ENCODE measurements at regions not wholly inside any gene's neighbourhood (a gene's known extent, or its start where the extent isn't known, plus 50 kb on each side); places are given as distances from the start of the nearest gene placed in this dataset.

GRCh38 chrX:25558137-25558536, 542.4 kb upstream of the ARX start:
- Histone ChIP-seq H3K4me3 (no peak overlapping the region), H3K27me3 (replicated peaks in 1 of 2; ENCODE audit: control insufficient read depth in 2 of 2, insufficient read depth in 2 of 2, low read length in 1 of 2) (no peaks in the 10 kb centered on the region), H3K27ac (ENCODE audit: control insufficient read depth, insufficient read depth) (no peak overlapping the region), H3K9ac (ENCODE audit: control insufficient read depth, insufficient read depth, low read length) (no peak overlapping the region), H3K4me2 (ENCODE audit: control insufficient read depth, insufficient read depth) (no peak overlapping the region), H3K79me2 (ENCODE audit: control insufficient read depth, insufficient read depth, low read length) (no peaks in the 10 kb centered on the region), H4K20me1 (ENCODE audit: control insufficient read depth, insufficient read depth) (no peaks in the 10 kb centered on the region), H3K36me3 (ENCODE audit: control insufficient read depth in 2 of 2, insufficient read depth in 2 of 2, low read length in 1 of 2) (no peaks in the 10 kb centered on the region), H3K4me1 (ENCODE audit: control insufficient read depth, insufficient read depth, low read length) (no peaks in the 10 kb centered on the region), H3K9me3 (replicated peaks; ENCODE audit: control insufficient read depth, insufficient read depth, low read length) (no peaks in the 10 kb centered on the region), H2AFZ (ENCODE audit: control insufficient read depth, low read depth, low read length) (no peak overlapping the region)
- CTCF ChIA-PET: no interaction called here
- no TSS peak for BruUV-seq (replicated peaks)
- ATAC-seq (no peak), FAIRE-seq (no peak), DNase-seq (ENCODE audit: low read depth, low spot score) (no peak)
- no peak for TF ChIP-seq MLLT1 (IDR thresholded peaks at IDR 0.05)
- TF ChIP-seq ESRRA (IDR thresholded peaks at IDR 0.05; ENCODE audit: low read length): no peak
- TF ChIP-seq TCF3 (IDR thresholded peaks at IDR 0.05; ENCODE audit: borderline replicate concordance, insufficient read depth, low read depth, low read length): no peak
- TF ChIP-seq PKNOX1 (IDR thresholded peaks at IDR 0.05): no peak
- TF ChIP-seq ZBED1 (IDR thresholded peaks at IDR 0.05; ENCODE audit: borderline replicate concordance): no peak
- no peak for TF ChIP-seq RAD51 (IDR thresholded peaks at IDR 0.05)
- no peak for TF ChIP-seq IRF3 (IDR thresholded peaks at IDR 0.05)
- TF ChIP-seq BHLHE40 (IDR thresholded peaks at IDR 0.05; ENCODE audit: borderline replicate concordance in 1 of 2, low read depth in 2 of 2, low read length in 1 of 2): no peak
- TF ChIP-seq ASH2L (IDR thresholded peaks at IDR 0.05; ENCODE audit: borderline replicate concordance, low read depth): no peak
- no peak for TF ChIP-seq YBX1 (IDR thresholded peaks at IDR 0.05)
- 0% methylated on average over 2 of the region's 2 CpGs for WGBS (ENCODE audit: insufficient coverage, insufficient replicate concordance, low lambda C conversion rate, missing lambda C conversion rate)
- intact Hi-C loops (cut with micrococcal nuclease; ENCODE audit: unreplicated experiment) (no loop called here), in situ Hi-C loops (cut with MboI) (no loop called here)
- RAD21 ChIA-PET (ENCODE audit: unreplicated experiment): no interaction called here
- POLR2A ChIA-PET: no interaction called here
- SMC1A ChIA-PET (ENCODE audit: uncharacterized antibody, unreplicated experiment): no interaction called here
